DOHH2 (cell line): ENCODE measurements at regions not wholly inside any gene's neighbourhood (a gene's known extent, or its start where the extent isn't known, plus 50 kb on each side); places are given as distances from the start of the nearest gene placed in this dataset.

Source experiments
- H3F3A ChIP-seq: fragments of 200-600 bp; sonication (generic), shearing (Covaris generic); 2 replicates; pipeline ENCODE4 v1.6.0; 2016; ENCODE audit warnings: antibody characterized with exemption, mild to moderate bottlenecking; ENCODE audit not compliant: control insufficient read depth, insufficient read depth
- H3K27ac ChIP-seq: fragments of 200-600 bp; sonication (generic); 2 replicates; pipeline ENCODE4 v1.5.1; 2014; ENCODE audit warnings: low read depth, mild to moderate bottlenecking, low read length, moderate library complexity
- H3K27me3 ChIP-seq: fragments of 200-600 bp; sonication (generic); 2 replicates; pipeline ENCODE4 v1.6.1; 2014; ENCODE audit warnings: mild to moderate bottlenecking, low read length, mixed read lengths; ENCODE audit not compliant: control insufficient read depth
- H3K36me3 ChIP-seq: fragments of 200-600 bp; sonication (generic); 2 replicates; pipeline ENCODE4 v1.6.1; 2014; ENCODE audit warnings: mild to moderate bottlenecking, low read length, moderate library complexity, mixed read lengths; ENCODE audit not compliant: control insufficient read depth
- H3K4me1 ChIP-seq: fragments of 200-600 bp; sonication (generic); 2 replicates; pipeline ENCODE4 v1.6.1; 2014; ENCODE audit warnings: mild to moderate bottlenecking, low read length, mixed read lengths; ENCODE audit not compliant: control insufficient read depth
- H3K4me2 ChIP-seq: fragments of 200-600 bp; sonication (generic); 2 replicates; pipeline ENCODE4 v1.6.0; 2014; ENCODE audit warnings: mild to moderate bottlenecking, low read length, moderate library complexity
- H3K4me3 ChIP-seq: fragments of 200-600 bp; sonication (generic); 2 replicates; pipeline ENCODE4 v1.5.1; 2014; ENCODE audit warnings: mild to moderate bottlenecking, low read length, mixed read lengths
- H3K79me2 ChIP-seq: fragments of 200-600 bp; sonication (generic); 2 replicates; pipeline ENCODE4 v1.6.1; 2014; ENCODE audit warnings: mild to moderate bottlenecking, low read length, mixed read lengths; ENCODE audit not compliant: control insufficient read depth
- H3K9me2 ChIP-seq: fragments of 200-600 bp; sonication (generic); replicated peaks from 2 replicates; pipeline ENCODE4 v1.6.1; 2014; ENCODE audit warnings: mild to moderate bottlenecking, low read length, mixed read lengths; ENCODE audit not compliant: control insufficient read depth
- H3K9me3 ChIP-seq: fragments of 200-600 bp; sonication (generic); 2 replicates; pipeline ENCODE4 v1.6.1; 2014; ENCODE audit warnings: antibody characterized with exemption, low read length, mixed read lengths; ENCODE audit not compliant: control insufficient read depth, insufficient read depth
- H4K20me1 ChIP-seq: fragments of 200-600 bp; sonication (generic); 2 replicates; pipeline ENCODE4 v1.6.0; 2014; ENCODE audit warnings: low read depth, mild to moderate bottlenecking, antibody characterized with exemption, low read length, moderate library complexity; ENCODE audit not compliant: control insufficient read depth, insufficient read depth
- CTCF ChIP-seq: fragments of 200-600 bp; sonication (generic); IDR thresholded peaks from one replicate; pipeline ENCODE4 v1.5.1; 2014; ENCODE audit warnings: antibody characterized with exemption, mild to moderate bottlenecking, low read depth, low read length; ENCODE audit not compliant: poor library complexity, severe bottlenecking
- EZH2phosphoT487 ChIP-seq: fragments of 200-600 bp; sonication (generic); IDR thresholded peaks from 2 replicates; pipeline ENCODE4 v1.6.1; 2017; ENCODE audit warnings: borderline replicate concordance, mild to moderate bottlenecking, antibody characterized with exemption, low read length, moderate library complexity, mixed read lengths

- Histone ChIP-seq H3K4me3 (no peak overlapping the region), H3K9me3 (no peaks in the 10 kb centered on the region), H3F3A (no peaks in the 10 kb centered on the region), H3K27ac (no peak overlapping the region), H3K4me1 (no peaks in the 10 kb centered on the region), H3K27me3 (no peaks in the 10 kb centered on the region), H4K20me1 (no peaks in the 10 kb centered on the region), H3K36me3 (no peaks in the 10 kb centered on the region), H3K9me2 (no peaks in the 10 kb centered on the region), H3K4me2 (no peak overlapping the region), H3K79me2 (no peaks in the 10 kb centered on the region)
- TF ChIP-seq CTCF (no peak), EZH2phosphoT487 (no peak)
Observed at GRCh38 chr3:165389653-165390052, 193.5 kb upstream of the SLITRK3 start.

GRCh38 chr3:165389064-165389463 is 192.9 kb upstream of the SLITRK3 start:
- no peaks in the 10 kb centered on the region for H3K36me3 ChIP-seq
- no peak for TF ChIP-seq EZH2phosphoT487
- no peak for TF ChIP-seq CTCF
- H3K4me3 ChIP-seq: no peak overlapping the region
- no peaks in the 10 kb centered on the region for H3K4me1 ChIP-seq
- no peaks in the 10 kb centered on the region for H3F3A ChIP-seq
- no peaks in the 10 kb centered on the region for H3K9me3 ChIP-seq
- H3K27me3 ChIP-seq: no peaks in the 10 kb centered on the region
- H4K20me1 ChIP-seq: no peaks in the 10 kb centered on the region
- no peak overlapping the region for H3K4me2 ChIP-seq
- H3K9me2 ChIP-seq: no peaks in the 10 kb centered on the region
- no peaks in the 10 kb centered on the region for H3K79me2 ChIP-seq
- no peak overlapping the region for H3K27ac ChIP-seq

- Histone ChIP-seq H3K4me1 (no peaks in the 10 kb centered on the region), H3K27me3 (no peaks in the 10 kb centered on the region), H3K4me2 (no peak overlapping the region), H3F3A (no peaks in the 10 kb centered on the region), H3K79me2 (no peaks in the 10 kb centered on the region), H4K20me1 (no peaks in the 10 kb centered on the region), H3K9me2 (no peaks in the 10 kb centered on the region), H3K9me3 (no peaks in the 10 kb centered on the region), H3K27ac (no peak overlapping the region), H3K36me3 (no peaks in the 10 kb centered on the region), H3K4me3 (no peak overlapping the region)
- TF ChIP-seq CTCF (no peak), EZH2phosphoT487 (no peak)
Observed at GRCh38 chr3:165383381-165383780, 187.2 kb upstream of the SLITRK3 start.

GRCh38 chr3:165382672-165383071 is 186.5 kb upstream of the SLITRK3 start:
- Histone ChIP-seq H3K79me2 (no peaks in the 10 kb centered on the region), H3K9me3 (no peaks in the 10 kb centered on the region), H3K4me3 (no peak overlapping the region), H4K20me1 (no peaks in the 10 kb centered on the region), H3K27me3 (no peaks in the 10 kb centered on the region), H3K36me3 (no peaks in the 10 kb centered on the region), H3K9me2 (no peaks in the 10 kb centered on the region), H3K4me2 (no peak overlapping the region), H3K27ac (no peak overlapping the region), H3K4me1 (no peaks in the 10 kb centered on the region), H3F3A (no peaks in the 10 kb centered on the region)
- no peak for TF ChIP-seq CTCF
- TF ChIP-seq EZH2phosphoT487: no peak
